ENCODE measurements at regions not wholly inside any gene's neighbourhood (a gene's known extent, or its start where the extent isn't known, plus 50 kb on each side); places are given as distances from the start of the nearest gene placed in this dataset.

GRCh38 chr14:97312910-97313309 is 515.7 kb downstream of the VRK1 start:
- DNase-seq: no peak

- no peak for DNase-seq
Measured at GRCh38 chr14:97315790-97316189, 518.6 kb downstream of the VRK1 start.

DNA sequence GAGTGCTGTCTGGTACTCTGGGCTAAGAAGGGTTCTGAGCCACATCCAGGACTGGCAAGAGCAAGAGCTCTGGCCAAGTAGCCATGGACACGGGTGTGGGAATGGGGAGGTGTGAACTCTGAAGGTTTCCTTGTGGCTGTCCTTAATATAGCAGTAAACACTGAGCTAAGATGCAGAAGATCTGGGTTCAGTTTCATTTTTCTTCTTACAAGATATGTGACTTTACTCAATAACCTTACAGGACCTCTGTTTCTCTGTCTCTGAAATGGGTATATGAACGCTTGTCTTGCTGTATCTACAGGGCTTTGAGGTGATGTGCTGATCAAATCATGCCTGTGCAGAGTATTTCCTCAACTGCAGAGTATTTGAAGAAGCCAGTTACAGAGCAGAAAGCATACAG is 521.2 kb downstream of the VRK1 start:
- no peak for DNase-seq

DNA sequence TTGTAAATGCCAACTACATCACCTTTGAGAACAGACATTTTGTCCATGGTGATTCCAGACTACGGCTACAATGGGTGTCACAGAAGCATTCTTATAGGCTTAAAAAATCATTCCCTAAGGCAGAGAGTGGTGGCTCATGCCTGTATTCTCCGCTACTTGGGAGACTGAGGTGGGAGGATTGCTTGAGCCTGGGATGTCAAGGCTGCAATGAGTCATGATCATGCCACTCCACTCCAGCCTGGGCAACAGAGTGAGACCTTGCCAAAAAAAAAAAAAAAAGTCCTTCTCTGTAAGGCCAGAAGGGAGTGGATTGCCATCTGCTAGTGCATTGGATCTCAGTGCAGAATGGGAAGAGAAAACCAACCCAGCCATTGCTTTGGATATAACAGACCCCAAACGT is 522.5 kb downstream of the VRK1 start:
- no peak for DNase-seq

GRCh38 chr14:97328743-97329142 is 531.6 kb downstream of the VRK1 start:
- DNase-seq: no peak

DNA sequence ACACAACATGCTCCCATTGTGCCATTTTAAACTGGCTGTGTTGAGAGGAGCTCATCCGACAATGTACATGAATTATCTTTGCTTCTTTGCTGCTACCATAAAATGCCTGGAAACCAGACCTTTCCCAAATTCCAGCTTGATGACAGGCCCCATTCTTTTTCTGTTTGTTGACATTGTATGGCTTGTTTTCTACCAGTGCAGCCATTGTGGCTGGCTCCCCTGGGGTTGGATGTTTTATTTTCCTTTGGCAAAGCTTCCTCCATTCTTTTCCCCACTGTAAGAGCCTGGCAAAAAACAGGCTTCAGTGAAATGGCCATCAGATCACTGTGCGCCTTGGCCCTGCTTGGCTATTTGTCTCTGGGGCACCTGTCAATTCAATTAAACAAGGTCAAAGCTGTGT is 532.5 kb downstream of the VRK1 start:
- DNase-seq: no peak

DNA sequence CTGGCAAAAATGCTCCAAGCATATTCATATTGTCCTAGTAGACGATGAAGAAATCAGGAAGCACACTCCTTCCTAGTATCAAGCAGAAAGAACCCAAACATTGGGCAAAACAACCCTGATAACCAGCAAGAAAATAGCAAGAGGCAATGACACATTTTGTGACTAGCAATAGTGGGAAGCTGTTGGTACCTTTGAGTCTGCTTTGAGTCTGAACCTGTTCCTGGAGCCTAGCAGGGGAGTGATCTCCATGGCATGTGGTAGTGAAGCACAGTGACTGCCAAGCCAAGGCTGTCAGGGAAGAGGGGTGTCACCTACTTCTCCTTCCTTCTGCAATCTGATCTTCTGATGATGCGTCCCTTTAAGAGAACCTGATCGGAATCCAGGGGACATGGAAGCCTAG is 533.9 kb downstream of the VRK1 start:
- no peak for DNase-seq

GRCh38 chr14:97331526-97331925 is 534.3 kb downstream of the VRK1 start:
- no peak for DNase-seq

- no peak for DNase-seq
Measured at GRCh38 chr14:97336179-97336578, 539.0 kb downstream of the VRK1 start.

DNA sequence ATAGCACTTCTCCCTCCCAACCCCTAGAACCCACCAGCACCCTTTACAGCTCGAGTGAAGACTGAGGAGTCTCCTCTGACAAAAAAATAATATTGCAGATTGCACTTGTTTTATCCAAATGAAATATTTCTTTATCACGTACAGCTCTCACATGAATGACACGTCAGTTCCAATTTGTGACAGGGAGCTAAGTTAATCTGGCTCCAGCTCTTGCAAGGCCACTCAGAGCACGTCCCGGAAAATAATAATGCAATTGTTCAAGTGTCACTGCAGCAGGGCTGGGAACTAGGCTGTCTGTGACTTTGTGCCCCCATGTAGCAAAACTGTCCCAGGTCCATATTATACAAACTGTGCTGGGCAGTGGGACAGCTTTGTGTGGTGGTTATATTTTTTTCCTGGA is 539.6 kb downstream of the VRK1 start:
- DNase-seq: no peak

DNA sequence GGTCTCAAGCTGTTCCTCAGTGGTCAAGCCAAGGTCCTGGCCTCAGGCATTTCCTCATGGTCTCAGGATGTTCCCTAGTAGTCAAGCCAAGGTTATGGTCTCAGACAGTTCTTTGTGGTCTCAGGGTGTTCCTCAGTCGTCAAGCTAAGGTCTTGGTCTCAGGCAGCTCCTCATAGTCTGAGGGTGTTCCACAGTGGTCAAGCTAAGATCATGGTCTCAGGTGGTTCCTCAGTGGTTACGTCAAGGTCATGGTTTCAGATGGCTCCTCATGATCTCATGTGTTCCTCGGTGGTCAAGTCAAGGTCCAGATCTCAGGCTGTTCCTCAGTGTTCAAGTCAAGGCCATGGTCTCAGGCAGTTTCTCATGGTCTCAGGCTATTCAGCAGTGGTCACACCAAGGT is 540.1 kb downstream of the VRK1 start:
- DNase-seq: no peak

- DNase-seq: no peak
Measured at GRCh38 chr14:97337670-97338069, 540.5 kb downstream of the VRK1 start.

GRCh38 chr14:97344666-97345065 is 547.5 kb downstream of the VRK1 start:
- no peak for DNase-seq

GRCh38 chr14:97346675-97347074 is 549.5 kb downstream of the VRK1 start:
- DNase-seq: no peak

DNA sequence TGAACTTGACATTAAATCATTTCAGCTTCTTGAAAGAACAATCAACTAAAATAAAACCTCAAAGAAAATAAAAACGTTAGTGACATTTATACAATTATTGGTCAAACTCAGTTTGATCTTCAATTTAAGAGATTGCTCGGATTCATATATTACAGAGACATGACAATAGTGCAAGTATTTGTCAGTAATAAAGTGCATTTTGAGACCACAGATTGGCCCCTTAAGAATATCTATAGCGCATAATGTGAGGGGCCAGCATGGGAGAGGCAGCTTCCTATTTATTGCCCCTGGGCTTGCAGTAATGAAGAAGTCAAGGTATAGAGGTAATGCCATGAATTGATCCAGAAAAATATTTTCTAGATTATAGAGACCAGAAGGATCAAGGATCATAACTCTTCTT is 552.3 kb downstream of the VRK1 start:
- no peak for DNase-seq

GRCh38 chr14:97349946-97350345 is 552.8 kb downstream of the VRK1 start:
- no peak for DNase-seq

DNA sequence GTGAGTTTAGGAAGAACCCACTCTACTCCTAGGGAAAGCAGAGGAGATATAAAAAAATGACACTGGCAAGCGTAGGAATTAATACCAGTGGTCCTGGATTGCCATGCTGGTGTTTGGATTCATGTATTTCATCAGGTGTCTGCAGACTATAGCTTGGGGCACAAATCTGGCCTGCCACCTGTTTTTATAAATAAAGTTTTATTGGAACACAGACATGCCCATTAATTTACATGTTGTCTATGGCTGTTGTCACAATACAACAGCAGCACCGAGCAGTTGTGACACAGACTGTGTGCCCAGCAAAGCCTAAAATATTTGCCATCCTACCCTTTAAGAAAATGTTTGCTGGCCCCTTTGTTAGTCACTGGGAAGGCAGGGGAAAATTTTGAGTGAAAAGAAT is 553.2 kb downstream of the VRK1 start:
- no peak for DNase-seq

GRCh38 chr14:97350894-97351731 is 553.9 kb downstream of the VRK1 start:
- no peak for DNase-seq

- no peak for DNase-seq
Measured at GRCh38 chr14:97353102-97353501, 555.9 kb downstream of the VRK1 start.

DNA sequence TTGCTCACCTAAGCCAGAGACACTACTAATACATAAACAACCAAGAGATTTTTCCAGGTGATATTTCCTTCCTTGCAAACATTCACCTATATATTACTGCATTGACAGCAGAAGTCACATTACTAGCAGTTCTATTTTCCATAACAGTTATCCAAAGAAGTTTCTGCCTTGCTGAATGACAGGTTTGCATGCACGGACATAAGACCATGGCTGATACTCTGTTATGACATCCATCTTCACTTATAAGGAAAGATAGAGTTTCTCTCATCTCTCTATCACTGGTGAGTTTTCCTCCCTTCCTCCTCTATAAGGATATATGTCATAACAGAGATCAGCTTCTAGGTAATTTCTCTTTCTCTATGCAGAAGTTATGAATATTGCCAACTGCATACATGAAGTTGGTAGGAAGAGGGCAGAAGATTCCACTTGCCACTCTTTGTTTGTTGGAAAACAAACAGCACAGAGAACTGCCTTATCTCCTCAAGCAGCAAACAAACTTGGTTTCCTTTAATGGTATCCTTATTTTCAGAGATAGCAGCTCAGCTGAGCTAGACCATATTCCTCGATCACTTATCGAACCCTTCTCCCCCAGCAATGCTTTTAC is 557.0 kb downstream of the VRK1 start:
- no peak for DNase-seq

- no peak for DNase-seq
Measured at GRCh38 chr14:97359341-97359740, 562.2 kb downstream of the VRK1 start.

DNA sequence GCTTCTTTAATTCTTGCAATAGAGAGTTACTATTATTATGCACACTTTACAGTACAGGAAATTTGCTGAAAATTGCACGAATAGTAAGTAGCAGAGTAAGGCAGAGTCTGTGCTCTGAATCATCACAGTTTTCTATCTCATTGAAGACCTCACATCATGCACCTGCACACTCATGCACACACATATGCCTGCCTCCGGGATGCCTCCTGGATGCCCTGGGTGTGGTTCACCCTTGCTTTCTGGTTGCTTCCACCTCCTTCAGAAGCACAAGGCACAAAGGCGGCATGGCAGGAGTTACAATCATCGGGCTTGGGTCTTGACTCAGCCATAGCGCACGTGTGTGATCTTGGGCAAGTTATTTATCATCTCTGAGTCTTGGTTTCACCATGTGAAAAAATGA is 564.0 kb downstream of the VRK1 start:
- DNase-seq: no peak

- DNase-seq: no peak
Measured at GRCh38 chr14:97361958-97362357, 564.8 kb downstream of the VRK1 start.

GRCh38 chr14:97366400-97366799 is 569.2 kb downstream of the VRK1 start:
- no peak for DNase-seq

GRCh38 chr14:97367278-97367677 is 570.1 kb downstream of the VRK1 start:
- no peak for DNase-seq

Measured in activated CD4-positive, alpha-beta T cell treated with anti-CD3 and anti-CD28 coated beads for 48 hours (primary cell).